Adrenal gland (tissue), 9 donors: ENCODE measurements at regions not wholly inside any gene's neighbourhood (a gene's known extent, or its start where the extent isn't known, plus 50 kb on each side); places are given as distances from the start of the nearest gene placed in this dataset.

Experiments
- DNase-seq, 7 donors: peaks; one replicate each; pipeline ENCODE4 v3.0.0-alpha.2; 2019 to 2020
- H3K27ac ChIP-seq, 5 donors: fragments of 200-600 bp; sonication (generic) in 4 of 5; 1 replicate in 3 of 5; 2 replicates in 2 of 5; pipeline versions ENCODE4 v1.5.1 to v1.8.0; 2016 to 2020; ENCODE audit warnings: mild to moderate bottlenecking in 1 of 5
- H3K27me3 ChIP-seq: fragments of 200-600 bp; 2 replicates; pipeline ENCODE4 v1.8.0; 2021
- H3K36me3 ChIP-seq, 2 donors: fragments of 200-600 bp; replicated peaks in 1 of 2; 1 replicate in 1 of 2; 2 replicates in 1 of 2; pipeline versions ENCODE4 v1.5.1 to v1.8.0; 2018 to 2022
- H3K4me1 ChIP-seq, 2 donors: fragments of 200-600 bp; replicated peaks in 1 of 2; 1 replicate in 1 of 2; 2 replicates in 1 of 2; pipeline versions ENCODE4 v1.5.1 to v1.8.0; 2018 to 2021
- H3K4me3 ChIP-seq, 4 donors: fragments of 200-600 bp; sonication (generic) in 3 of 4; one replicate each; pipeline ENCODE4 v1.5.1; 2016 to 2018
- H3K9me3 ChIP-seq, 3 donors: fragments of 200-600 bp; sonication (generic) in 1 of 3; replicated peaks in 1 of 3; 1 replicate in 2 of 3; 2 replicates in 1 of 3; pipeline versions ENCODE4 v1.5.1 to v1.8.0; 2016 to 2021
- POLR2A ChIP-seq, 2 donors: fragments of 450-650 bp; IDR thresholded peaks; one replicate each; pipeline ENCODE4 v1.6.1; 2017; ENCODE audit warnings: antibody characterized with exemption in 2 of 2, mild to moderate bottlenecking in 2 of 2, moderate library complexity in 1 of 2
- WGBS, 4 donors: extraction: QIAGEN DNeasy Blood & Tissue Kit in 2 of 4; methylation state at CpG; one replicate each; pipeline versions ENCODE4 v1.1.5 to v1.1.7; 2013 to 2017; 5-methylcytosine and 5-hydroxymethylcytosine counted together
- intact Hi-C, 2 donors: fragments of 100-400 bp; cut with DNase I; formaldehyde crosslinking; loops; one replicate each; pipeline versions ENCODE4 v1.14.1 to v1.15.0; 2022 to 2023
- TF ChIP-seq, protein P1 (sequence below), 6 experiments: fragments of 450-650 bp in 4 of 6; fragments of 200-600 bp in 2 of 6; sonication (generic) in 1 of 6; IDR thresholded peaks; 1 replicate in 5 of 6; 2 replicates in 1 of 6; pipeline versions ENCODE4 v1.5.1 to v1.8.0; 2016 to 2021; ENCODE audit warnings: antibody characterized with exemption in 6 of 6, mild to moderate bottlenecking in 2 of 6, moderate library complexity in 1 of 6
- donor health status: healthy with polysubstance abuse.
- donor health status: Bipolar disorder and iron deficiency.
- donor health status: DM: yes; HTN: yes; CAD: no.
- donor health status: DM: no; HTN: no; CAD: no.
- donor health status: DM: no; HTN: no; CAD: no.

DNA sequence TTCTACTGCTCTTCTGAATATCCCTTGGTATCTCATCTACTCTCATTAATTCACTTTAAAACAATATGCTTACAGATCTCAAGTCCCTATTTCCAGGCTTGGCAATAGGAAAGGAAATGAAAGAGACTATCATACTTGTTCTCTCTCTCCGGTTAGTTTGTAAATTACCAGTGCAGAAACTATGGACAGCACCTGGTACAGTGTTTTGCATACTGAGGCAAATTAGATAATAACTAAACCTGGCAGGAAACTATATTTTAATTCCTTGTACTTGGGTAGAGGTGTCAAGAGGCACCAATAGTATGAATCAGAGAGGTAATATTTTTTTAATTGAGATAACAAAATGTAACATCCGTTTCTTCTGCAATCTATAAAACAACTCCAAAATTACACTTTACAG is 97.7 kb upstream of the TMEM196 start:
- Histone ChIP-seq H3K9me3 (no peaks in the 10 kb centered on the region), H3K36me3 (no peaks in the 10 kb centered on the region), H3K4me3 (no peak overlapping the region), H3K27ac (no peak overlapping the region), H3K27me3 (no peaks in the 10 kb centered on the region), H3K4me1 (no peaks in the 10 kb centered on the region)
- TF ChIP-seq, protein P1, sequence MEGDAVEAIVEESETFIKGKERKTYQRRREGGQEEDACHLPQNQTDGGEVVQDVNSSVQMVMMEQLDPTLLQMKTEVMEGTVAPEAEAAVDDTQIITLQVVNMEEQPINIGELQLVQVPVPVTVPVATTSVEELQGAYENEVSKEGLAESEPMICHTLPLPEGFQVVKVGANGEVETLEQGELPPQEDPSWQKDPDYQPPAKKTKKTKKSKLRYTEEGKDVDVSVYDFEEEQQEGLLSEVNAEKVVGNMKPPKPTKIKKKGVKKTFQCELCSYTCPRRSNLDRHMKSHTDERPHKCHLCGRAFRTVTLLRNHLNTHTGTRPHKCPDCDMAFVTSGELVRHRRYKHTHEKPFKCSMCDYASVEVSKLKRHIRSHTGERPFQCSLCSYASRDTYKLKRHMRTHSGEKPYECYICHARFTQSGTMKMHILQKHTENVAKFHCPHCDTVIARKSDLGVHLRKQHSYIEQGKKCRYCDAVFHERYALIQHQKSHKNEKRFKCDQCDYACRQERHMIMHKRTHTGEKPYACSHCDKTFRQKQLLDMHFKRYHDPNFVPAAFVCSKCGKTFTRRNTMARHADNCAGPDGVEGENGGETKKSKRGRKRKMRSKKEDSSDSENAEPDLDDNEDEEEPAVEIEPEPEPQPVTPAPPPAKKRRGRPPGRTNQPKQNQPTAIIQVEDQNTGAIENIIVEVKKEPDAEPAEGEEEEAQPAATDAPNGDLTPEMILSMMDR (IDR thresholded peaks at IDR 0.05): no peak
- no peak for TF ChIP-seq POLR2A (IDR thresholded peaks at IDR 0.05)
- intact Hi-C loops: no loop called here
- 79 to 86% (median 80%) methylated on average over 2 of the region's 2 CpGs for WGBS, 4 donors
- DNase-seq: no peak

DNA sequence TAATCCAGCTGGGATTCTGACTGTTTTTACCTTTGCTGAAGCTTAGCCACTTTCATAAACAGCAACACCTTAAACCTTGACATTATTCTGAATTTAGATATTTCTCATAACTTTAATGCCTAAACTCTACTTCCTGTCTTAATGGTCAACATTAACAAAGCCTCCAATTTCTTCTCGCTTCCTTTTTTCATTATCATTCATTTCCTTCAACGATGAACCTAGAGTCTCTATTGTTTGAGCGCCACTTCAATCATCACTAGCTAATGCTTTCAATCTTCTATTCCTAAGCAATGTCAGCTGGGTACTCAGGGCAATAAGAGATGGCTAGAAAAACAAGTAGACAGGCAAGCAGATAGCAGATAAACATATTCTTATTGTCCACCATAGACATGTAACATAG is 96.6 kb upstream of the TMEM196 start:
- H3K9me3 ChIP-seq: no peaks in the 10 kb centered on the region
- intact Hi-C loops: no loop called here
- no peak overlapping the region for H3K27ac ChIP-seq
- no peak overlapping the region for H3K4me3 ChIP-seq
- DNase-seq: no peak
- H3K36me3 ChIP-seq: no peaks in the 10 kb centered on the region
- TF ChIP-seq, protein P1 (IDR thresholded peaks at IDR 0.05): no peak
- no peak for TF ChIP-seq POLR2A (IDR thresholded peaks at IDR 0.05)
- 87 to 91% (median 90%) methylated on average over 3 of the region's 3 CpGs for WGBS, 4 donors
- H3K4me1 ChIP-seq: no peaks in the 10 kb centered on the region
- H3K27me3 ChIP-seq: no peaks in the 10 kb centered on the region

- 64 to 82% (median 76%) methylated on average over 5 of the region's 5 CpGs for WGBS, 4 donors
- no peaks in the 10 kb centered on the region for H3K4me1 ChIP-seq
- intact Hi-C loops: no loop called here
- no peaks in the 10 kb centered on the region for H3K9me3 ChIP-seq
- H3K27me3 ChIP-seq: no peaks in the 10 kb centered on the region
- no peak for DNase-seq
- no peak overlapping the region for H3K4me3 ChIP-seq
- H3K27ac ChIP-seq: no peak overlapping the region
- no peak for TF ChIP-seq POLR2A (IDR thresholded peaks at IDR 0.05)
- TF ChIP-seq, protein P1 (IDR thresholded peaks at IDR 0.05): no peak
- no peaks in the 10 kb centered on the region for H3K36me3 ChIP-seq
Observed at GRCh38 chr7:19853261-19853832, 79.9 kb upstream of the TMEM196 start.

- H3K27me3 ChIP-seq: no peaks in the 10 kb centered on the region
- H3K36me3 ChIP-seq: no peaks in the 10 kb centered on the region
- WGBS, 4 donors: 32 to 53% (median 46%) methylated on average over 1 of the region's 1 CpG
- DNase-seq: no peak
- H3K4me3 ChIP-seq: no peak overlapping the region
- intact Hi-C loops: no loop called here
- no peaks in the 10 kb centered on the region for H3K4me1 ChIP-seq
- TF ChIP-seq, protein P1 (IDR thresholded peaks at IDR 0.05): no peak
- TF ChIP-seq POLR2A (IDR thresholded peaks at IDR 0.05): no peak
- H3K27ac ChIP-seq: no peak overlapping the region
- no peaks in the 10 kb centered on the region for H3K9me3 ChIP-seq
Observed at GRCh38 chr7:19852192-19852591, 78.8 kb upstream of the TMEM196 start.
